ENCODE measurements at regions not wholly inside any gene's neighbourhood (a gene's known extent, or its start where the extent isn't known, plus 50 kb on each side); places are given as distances from the start of the nearest gene placed in this dataset.

DNA sequence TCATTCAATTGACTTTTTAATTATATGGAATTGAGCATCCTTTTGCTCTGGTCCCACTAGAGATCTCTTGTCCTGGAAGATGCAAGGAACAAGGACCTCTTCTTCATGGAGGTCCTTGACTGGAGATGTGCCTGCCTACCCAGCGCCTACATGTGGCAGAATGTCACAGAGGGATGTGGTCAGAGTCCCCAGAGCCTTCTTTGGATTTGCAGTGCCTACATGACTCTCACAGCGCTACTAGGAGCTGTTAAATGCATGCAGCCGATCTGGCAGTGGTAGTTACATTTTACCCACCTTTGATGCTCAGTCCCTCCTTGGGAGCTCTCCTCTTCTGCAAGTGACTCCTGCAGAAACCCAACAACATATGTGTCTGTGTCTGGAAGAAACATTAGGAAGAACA lies 51.9 kb upstream of the ADTRP start:
- TF ChIP-seq EZH2 (IDR thresholded peaks at IDR 0.05; ENCODE audit: low read length, missing control alignments) (no peak), CTCF (conservative IDR thresholded peaks at IDR 0.05 in 1 of 2, IDR thresholded peaks at IDR 0.05 in 1 of 2; ENCODE audit: low read depth in 1 of 2, low read length in 2 of 2) (no peak)

All from fibroblast of lung (primary cell).